GM19240 (cell line): ENCODE measurements at regions not wholly inside any gene's neighbourhood (a gene's known extent, or its start where the extent isn't known, plus 50 kb on each side); places are given as distances from the start of the nearest gene placed in this dataset.
A peak's percentile ranks its signal among the peaks of the same experiment; 100 is the strongest.
"Not testable (repeated sequence)": the region's sequence is repeated elsewhere in the genome, so short reads cannot be mapped to it uniquely, and the experiment has no call there.

Source experiments
- DNase-seq: peaks from one replicate; pipeline ENCODE4 v3.0.0; 2011; ENCODE audit warnings: low spot score; ENCODE audit not compliant: insufficient read length

- no peak for DNase-seq
These were observed 126.9 kb upstream of the MAP3K1 start for GRCh38 chr5:56688402-56688801.

GRCh38 chr5:56686337-56687195 is 128.8 kb upstream of the MAP3K1 start:
- DNase-seq: no peak

GRCh38 chr5:56685503-56686217 is 129.7 kb upstream of the MAP3K1 start:
- no peak for DNase-seq

- DNase-seq: no peak
These were observed 131.2 kb upstream of the MAP3K1 start for GRCh38 chr5:56684159-56684558.

GRCh38 chr5:56683733-56684132 is 131.6 kb upstream of the MAP3K1 start:
- DNase-seq: no peak

GRCh38 chr5:56683281-56683680 is 132.1 kb upstream of the MAP3K1 start:
- DNase-seq: no peak

GRCh38 chr5:56681346-56681745 is 134.0 kb upstream of the MAP3K1 start:
- no peak for DNase-seq

GRCh38 chr5:56680731-56681130 is 134.6 kb upstream of the MAP3K1 start:
- DNase-seq: no peak

- DNase-seq: no peak
These were observed 137.6 kb upstream of the MAP3K1 start for GRCh38 chr5:56677690-56678305.

GRCh38 chr5:56676091-56676768 is 139.1 kb upstream of the MAP3K1 start:
- DNase-seq: no peak

GRCh38 chr5:56674441-56674840 is 140.9 kb upstream of the MAP3K1 start:
- no peak for DNase-seq

GRCh38 chr5:56673171-56673570 is 142.2 kb upstream of the MAP3K1 start:
- DNase-seq: no peak

GRCh38 chr5:56671571-56671970 is 143.8 kb upstream of the MAP3K1 start:
- no peak for DNase-seq

GRCh38 chr5:56670916-56671315 is 144.4 kb upstream of the MAP3K1 start:
- DNase-seq: no peak

- peak; percentile 84 for DNase-seq
These were observed 145.5 kb upstream of the MAP3K1 start for GRCh38 chr5:56669534-56670483.

GRCh38 chr5:56668996-56669395 is 146.4 kb upstream of the MAP3K1 start:
- no peak for DNase-seq

- DNase-seq: no peak
These were observed 147.7 kb upstream of the MAP3K1 start for GRCh38 chr5:56667692-56668091.

GRCh38 chr5:56666901-56667300 is 148.4 kb upstream of the MAP3K1 start:
- DNase-seq: no peak

- not testable (repeated sequence) for DNase-seq
These were observed 150.2 kb upstream of the MAP3K1 start for GRCh38 chr5:56665117-56665516.

- no peak for DNase-seq
These were observed 151.3 kb upstream of the MAP3K1 start for GRCh38 chr5:56664025-56664424.

GRCh38 chr5:56663523-56663922 is 151.8 kb upstream of the MAP3K1 start:
- no peak for DNase-seq
